ENCODE measurements at regions not wholly inside any gene's neighbourhood (a gene's known extent, or its start where the extent isn't known, plus 50 kb on each side); places are given as distances from the start of the nearest gene placed in this dataset.
"Not testable (repeated sequence)": the region's sequence is repeated elsewhere in the genome, so short reads cannot be mapped to it uniquely, and the experiment has no call there.

DNA sequence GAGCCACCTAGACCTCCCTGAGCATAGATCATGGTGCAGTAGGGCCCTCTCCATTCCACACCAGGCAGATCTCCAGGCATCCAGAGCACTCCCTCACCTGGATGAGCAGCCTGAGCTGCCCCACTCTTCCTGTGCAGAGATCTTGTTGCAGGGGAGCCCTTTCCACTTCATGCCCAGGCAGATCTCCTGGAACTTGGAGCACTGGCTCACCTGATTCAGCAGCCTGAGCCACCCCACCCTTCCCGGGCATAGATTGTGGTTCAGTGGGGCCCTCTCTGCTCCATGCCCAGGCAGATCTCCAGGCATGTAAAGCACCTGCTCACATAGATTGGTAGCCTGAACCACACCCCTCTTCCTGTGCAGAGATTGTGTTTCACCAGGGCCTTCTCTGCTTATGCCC, 78.0 kb downstream of the SEC16B start:
- DNase-seq (ENCODE audit: low spot score): no peak

DNA sequence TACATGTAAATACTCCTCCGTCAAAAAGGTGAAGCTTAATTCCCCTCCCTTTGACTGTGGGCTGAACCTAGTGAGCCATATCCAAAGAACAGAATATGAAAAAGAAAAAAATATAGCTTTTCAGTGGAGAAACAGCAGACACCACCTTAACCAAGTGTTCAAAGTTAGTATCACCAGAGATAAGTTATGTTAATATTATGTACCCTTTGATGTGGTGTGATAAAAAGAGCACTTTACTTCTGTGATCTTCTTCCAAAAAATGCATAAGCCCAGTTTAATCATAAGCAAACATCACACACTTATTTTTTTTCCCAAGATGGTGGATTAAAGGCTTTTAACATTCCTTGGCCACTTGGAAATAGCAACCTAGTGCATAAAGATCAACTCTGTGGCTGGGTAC, 79.4 kb downstream of the SEC16B start:
- DNase-seq (ENCODE audit: low spot score): no peak

DNA sequence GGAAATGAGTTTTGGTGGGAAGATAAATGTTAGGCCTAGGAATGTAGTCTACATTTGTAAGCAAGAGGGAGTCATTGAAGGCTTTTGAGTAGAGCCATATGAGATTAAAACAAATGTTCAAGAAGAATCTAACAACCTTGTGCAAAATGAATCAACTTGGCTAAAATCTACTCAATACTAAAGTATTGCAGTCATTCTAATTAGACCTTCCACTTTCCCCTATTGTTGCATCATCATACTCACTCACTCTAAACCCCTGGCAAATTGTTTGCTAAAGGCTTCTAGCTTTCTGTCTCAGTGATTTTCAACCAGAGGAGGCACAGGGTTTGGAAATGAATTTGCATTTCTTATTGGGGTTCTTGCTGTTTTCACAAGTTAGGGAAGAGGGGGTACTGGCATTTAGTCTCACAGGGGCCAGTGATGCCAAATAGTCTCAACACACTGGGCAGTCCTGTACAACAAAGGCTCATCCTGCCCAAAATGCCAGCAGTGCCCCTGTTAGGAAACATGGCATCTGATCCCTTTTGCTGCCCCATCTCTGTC, 85.3 kb downstream of the SEC16B start:
- no peak for DNase-seq (ENCODE audit: low spot score)

DNA sequence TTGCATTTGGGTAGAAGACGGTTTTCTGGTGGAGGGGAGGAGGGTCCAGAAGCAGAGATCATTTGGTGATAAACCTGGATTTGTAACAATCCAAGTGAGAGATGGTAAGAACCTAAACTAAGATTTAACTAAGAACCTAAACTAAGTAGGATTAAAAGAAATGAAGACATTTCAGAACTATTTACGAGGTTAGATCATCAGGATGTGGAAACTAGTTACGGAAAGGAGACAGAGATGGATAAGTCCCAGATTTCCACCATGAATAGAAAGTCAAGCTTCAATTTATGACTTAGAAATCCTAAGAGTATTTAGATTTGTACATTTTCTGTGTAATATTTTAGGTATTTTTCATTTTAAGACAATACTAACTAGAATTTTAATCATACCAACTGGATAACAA, 86.3 kb downstream of the SEC16B start:
- no peak for DNase-seq (ENCODE audit: low spot score)

DNA sequence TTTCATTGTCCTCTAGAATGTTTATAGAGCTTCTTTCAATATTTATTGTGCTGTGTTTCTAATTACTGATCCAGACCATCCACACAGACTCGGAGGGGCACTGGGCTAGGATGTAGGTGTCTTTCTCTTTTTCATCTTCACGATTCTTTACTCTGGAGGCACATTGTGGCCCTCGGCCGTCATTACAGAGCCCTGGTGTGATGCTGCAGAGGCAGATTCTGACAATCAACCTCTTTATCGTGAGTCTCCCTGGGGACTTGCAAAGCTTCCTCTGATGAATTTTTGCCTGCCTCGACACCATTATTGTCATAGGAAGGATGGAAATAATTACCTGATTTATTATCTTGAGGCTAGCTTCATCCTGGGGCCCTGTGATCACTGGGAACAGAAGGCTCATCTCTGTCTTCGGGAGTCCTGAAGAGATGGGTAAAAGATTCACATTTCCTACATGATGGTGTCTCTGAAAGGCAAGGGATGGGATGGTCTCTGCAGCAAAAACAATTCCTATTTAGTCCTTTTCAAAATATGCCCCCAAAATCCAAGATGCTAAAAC, 89.4 kb downstream of the SEC16B start:
- DNase-seq (ENCODE audit: low spot score): no peak

DNA sequence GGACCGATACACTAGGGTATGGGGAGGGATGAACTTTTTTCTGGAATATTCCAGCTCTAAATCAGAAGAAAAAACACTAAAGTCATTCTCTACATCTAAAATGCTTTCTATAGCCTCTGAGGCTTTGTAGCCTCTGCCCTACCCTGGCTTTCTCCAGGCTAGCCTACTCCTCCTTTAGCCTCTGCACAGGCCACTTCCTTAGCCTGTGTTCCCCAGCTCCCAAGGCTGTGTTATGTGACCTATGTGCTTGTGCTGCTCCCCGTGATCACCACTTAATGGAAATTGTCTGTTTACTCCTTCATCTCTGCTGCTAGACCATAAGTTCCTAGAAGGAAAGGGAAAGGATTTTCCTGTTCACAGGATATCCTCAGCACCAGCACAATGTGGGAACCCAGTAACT, 92.8 kb downstream of the SEC16B start:
- DNase-seq (ENCODE audit: low spot score): no peak

DNA sequence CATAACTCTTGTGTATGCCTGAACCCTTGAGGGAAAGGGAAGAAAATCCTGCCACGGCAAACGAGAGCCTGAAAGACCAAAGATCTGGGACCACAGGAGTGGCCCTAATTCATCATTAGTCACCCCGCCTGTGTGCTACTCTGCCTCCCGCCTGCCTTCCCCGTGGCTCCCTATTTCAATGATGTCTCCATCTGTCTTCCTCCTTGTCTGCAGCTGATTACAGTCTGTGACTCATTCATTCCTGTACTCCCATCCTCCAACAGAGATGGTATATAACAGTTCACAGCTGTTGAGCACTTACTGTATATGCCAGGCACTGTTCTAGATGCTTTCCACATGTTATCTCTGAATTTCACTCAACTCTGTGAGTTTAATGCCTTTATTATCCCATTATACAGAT, 96.6 kb downstream of the SEC16B start:
- DNase-seq (ENCODE audit: low spot score): peak; percentile 86

DNA sequence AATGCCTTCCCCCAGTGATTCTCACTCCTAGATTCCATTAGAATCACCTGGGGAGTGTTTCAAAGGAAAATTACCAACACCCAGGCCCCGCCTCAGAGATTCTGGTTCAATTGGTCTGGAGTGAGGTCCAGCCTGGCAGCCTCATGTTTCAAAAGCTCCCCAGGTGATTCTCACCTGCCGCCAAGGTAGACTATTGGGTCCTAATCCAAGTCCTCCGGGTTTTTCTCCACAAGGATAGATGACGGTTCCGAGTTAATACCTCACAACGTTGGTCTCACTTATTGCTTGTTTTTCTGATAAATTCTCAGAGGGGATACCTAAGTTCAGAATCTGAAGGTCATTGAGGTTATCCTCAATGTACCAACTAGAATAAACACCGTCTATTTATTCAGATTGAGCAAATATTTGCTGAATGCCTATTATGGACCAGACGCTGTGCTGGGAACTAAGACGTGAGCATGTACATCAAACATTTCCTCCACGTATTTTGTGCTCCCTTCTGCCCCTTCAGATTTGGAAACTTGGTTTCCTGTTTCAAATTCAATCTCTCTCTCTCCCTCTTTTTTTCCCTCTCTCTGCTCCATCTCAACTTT, 97.5 kb downstream of the SEC16B start:
- no peak for DNase-seq (ENCODE audit: low spot score)

DNA sequence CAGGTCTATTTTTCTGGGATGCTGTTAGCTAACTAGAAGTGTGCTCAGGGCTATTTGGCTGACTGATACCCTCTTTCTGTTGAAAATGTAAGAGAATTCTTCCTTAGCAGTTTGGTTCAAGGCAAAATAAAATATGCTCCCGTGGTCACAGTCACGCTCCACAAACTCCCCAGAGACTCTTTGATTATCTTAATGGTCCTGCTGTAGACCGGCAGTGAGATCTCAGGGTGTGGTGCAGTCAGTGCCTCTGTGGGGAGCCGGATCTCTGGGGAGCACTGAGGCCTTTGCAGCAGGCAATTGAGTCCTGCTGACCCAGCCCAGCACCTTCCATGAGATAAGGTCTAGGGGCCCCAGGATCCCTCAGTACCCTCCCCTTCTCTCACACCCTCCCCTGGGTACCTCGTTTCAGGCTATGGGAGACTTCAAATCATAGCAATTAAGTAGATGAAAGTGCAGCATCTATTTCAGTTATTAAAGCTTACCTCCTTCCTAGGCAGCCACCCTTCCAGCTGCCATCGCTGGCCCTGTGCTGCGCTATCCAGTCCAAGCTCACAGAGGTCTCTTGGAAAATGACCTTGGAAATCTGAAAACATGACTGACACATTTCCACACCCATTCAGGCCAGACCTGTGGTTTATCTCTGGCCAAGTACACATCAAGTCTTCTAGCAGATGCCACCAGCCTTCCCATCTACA, 98.1 kb downstream of the SEC16B start:
- no peak for DNase-seq (ENCODE audit: low spot score)

DNA sequence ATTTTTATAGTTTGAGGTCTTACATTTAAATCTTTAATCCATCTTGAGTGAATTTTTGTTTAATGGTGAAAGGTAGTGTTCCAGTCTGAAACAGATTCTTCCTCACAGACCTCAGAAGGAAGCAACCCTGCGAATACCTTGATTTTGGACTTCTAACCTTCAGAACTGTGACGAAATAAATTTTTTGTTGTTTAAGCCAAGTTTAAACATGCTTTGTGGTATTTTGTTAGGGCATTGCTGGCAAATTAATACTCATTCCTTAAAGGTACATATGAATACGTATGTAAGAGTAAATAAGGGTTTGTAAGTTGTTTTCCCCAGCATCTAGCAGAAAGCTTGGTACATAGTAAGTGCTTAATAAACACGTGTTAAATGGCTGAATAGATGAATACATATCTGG, 100.3 kb downstream of the SEC16B start:
- no peak for DNase-seq (ENCODE audit: low spot score)

DNA sequence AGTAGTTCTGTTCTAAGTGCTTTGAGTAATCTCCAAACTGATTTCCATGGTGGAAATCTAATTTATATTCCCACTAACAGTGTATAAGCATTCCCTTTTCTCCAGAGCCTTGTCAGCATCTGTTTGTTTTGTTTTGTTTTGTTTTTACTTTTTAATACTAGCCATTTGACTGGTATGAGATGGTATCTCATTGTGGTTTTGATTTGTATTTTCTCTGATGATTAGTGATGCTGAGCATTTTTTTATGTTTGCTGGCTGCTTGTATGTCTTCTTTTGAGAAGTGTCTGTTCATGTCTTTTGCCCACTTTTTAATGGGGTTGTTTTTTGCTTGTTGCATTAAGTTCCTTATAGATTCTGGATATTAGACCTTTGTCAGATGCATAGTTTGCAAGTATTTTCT, 100.8 kb downstream of the SEC16B start:
- not testable (repeated sequence) for DNase-seq (ENCODE audit: low spot score)

DNA sequence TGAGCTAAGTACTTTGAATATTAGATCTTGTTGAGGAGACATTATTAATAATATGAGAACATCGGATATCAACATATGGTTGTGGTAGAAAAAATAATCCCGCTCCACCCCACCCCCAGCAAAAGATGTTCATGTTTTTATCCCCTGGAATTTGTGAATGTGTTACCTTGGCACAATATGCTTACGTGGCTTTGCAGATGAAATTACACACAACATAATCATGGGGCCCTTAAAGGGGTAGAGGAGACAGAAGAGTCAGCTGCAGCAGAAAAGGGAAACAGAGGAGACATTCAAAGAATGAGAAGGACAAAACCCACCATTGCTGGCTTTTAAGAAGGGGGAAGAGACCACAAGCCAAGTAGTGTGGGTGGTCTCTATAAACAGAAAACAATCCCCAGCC, 104.1 kb downstream of the SEC16B start:
- DNase-seq (ENCODE audit: low spot score): no peak

DNA sequence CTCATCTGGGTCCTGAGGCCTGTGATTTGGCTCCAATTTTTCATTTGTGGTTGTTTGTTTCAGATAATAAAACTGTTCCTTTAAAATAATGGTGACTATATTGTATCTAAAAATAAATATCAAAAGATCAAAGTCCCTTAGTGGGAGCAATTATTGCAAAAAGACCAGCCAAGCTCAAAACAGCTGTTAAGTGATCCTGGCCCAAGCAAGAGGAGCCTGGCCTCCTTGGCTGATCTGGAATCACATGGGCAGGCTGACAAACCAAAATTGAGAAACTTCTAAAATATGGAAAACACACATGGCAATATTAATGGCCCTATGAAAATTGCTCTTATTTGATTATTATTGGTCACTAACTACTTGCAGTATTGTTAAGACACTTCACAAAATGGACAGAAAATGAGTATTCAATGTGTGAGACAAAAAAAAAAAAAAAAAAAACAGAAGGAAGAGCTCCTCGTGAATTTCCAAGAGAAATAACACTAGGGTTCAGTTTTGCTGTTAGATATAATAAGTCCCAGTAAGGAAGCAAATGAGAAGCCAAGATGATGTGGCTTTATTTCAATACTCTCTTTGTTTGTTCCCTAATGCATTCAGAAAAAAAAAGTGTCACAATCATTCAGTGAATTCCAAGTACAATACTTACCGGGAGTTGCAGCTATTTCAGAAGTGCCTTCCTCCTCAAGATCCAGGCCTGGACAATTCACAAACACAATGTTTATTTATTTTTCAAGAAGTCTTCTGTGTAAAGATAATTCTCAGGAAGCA, 105.1 kb downstream of the SEC16B start:
- DNase-seq (ENCODE audit: low spot score): peak; percentile 20

DNA sequence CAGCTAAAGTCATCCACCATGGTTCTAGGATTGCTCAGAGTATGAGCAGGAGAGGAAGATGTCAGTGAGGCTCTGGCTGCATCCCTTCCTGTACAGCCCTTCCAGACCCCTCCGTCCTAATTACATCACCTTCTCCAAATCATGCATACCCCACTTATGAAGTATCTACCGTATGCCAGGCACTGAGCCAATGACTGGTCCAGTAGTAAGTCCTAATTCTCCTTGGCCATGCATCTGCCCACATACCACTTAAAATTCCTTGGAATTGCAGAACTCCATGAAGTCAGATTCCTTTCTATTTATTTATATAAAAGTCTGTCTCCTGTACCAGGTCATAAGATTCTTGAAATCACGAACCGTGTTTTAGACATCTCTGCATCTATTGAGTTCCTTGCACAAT, 106.1 kb downstream of the SEC16B start:
- no peak for DNase-seq (ENCODE audit: low spot score)

DNA sequence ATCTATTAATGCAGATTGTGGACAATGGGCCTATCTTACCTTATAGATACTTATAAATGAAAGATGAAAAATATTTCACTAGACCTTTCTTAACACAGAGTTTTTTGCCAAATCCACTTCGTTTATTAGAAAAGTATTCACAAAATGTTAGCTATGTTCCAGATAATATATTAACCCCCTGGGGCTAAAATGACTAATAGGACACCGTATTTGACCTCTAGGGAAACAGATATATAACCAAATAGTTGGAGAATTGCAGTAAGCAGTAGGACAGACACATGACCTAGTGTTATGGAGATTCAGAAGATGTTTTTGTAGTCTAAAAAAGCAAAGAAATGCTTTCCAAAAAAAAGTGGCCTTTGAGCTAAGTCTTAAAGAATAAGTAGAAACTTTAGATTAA, 106.9 kb downstream of the SEC16B start:
- no peak for DNase-seq (ENCODE audit: low spot score)

DNA sequence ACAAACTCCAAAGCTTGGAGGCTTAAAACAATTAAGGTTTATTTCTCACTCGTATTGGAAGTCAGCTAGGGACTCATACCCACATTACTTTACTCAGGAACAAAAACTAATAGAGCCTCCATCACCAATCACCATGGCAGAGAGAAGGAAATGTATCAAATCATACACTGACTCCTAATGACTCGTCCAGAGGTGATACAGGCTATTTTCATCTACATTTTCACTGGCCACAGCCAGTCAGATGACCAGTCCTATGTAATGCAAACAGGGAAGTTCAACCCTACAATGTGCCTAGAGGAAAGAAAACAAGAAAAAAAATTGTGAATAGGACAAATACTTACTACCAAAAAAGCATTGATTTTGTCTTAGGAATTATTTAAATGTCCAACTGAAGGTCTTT, 110.3 kb downstream of the SEC16B start:
- DNase-seq (ENCODE audit: low spot score): no peak

DNA sequence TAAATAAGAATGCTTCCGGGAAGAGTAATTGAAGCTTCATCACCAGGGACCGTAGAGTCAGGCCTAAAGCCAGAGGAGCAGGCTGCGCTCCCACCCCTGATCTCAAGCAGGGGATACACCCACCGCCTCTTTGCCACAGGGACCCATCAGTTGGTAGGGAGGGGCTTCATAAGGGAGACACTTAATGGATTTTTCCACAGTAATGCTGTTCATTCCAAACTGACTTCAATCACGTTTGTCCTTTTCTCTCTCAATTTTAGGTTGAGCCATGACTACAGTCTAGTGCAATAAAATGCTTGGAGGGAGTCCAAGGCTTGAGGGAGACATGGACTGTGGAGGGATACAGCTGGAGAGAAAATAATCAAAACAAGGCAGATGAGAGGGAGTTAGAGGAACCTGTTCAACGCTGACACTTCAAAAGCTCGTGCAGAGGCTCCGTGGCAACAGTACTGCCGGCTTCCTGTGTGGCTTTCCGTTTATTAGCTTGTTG, 111.5 kb downstream of the SEC16B start:
- peak; percentile 63 for DNase-seq (ENCODE audit: low spot score)

DNA sequence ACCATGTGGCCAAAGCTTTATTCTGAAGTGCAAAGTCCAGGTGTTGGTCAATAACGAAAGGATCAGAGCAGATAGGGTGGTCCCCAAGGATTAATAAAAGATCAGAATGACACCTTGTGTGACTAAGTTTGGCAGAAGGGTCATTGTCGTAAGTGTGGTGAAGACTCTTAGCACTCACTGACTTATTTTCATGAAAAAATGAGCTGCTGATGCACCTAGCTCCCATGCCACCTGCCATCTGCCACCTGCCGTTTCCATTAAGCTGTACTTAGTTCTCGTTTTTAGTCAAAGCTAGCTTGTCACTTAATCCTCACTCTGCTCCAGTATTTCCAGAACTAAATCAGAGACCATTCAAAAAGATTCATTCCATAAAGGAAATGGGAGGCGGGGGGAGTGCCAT, 112.6 kb downstream of the SEC16B start:
- no peak for DNase-seq (ENCODE audit: low spot score)

DNA sequence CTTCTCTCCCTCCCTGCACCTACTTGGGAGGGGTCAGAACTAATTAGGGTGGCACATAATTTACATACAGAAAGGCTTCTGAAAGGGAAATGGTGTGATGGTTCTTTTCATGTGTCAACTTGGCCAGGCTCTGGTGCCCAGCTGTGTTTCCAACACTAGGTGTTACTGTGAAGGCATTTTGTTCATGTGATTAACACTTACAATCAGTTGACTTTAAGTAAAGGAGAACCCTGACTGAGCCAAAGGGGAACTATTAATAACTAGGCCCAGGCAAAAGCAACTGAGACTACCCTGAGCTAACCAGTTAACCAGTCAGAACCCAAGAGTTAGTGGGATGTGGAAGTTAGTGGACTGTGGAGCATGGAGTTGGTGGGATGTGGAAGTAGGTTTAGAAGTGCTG, 114.9 kb downstream of the SEC16B start:
- DNase-seq (ENCODE audit: low spot score): no peak

DNA sequence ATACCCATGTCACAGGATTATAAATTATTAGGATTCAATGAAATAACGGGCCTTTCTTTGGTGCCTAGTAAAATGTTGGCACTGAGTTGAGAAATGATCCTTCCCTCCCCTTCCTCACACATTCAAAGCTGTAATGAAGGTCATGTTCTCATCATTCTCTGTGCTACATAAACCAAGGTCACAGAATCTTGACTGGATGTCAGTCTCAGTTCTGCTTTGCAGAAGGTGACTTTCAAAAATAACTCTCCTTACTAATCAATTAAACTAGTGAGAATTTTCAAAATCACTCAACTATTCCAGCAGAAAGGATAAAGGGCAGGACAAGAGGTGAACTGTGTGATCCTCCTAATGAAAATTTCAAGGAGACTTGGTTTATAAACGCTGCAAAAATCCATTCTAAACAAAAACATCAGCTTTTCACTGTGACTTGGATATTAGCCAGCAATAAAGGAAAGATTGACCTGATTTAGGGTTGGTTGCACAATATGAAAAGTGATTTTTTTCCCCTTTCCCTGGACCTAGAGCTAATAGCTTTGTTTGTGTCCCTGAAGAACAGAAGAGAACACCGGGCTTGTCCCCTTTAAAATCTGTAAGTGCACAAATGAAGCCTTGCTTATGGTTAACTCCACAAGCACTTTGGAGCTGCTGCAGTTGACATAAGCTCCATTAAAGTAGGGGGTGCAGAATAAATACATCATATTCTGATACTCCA, 120.1 kb downstream of the SEC16B start:
- DNase-seq (ENCODE audit: low spot score): no peak

DNA sequence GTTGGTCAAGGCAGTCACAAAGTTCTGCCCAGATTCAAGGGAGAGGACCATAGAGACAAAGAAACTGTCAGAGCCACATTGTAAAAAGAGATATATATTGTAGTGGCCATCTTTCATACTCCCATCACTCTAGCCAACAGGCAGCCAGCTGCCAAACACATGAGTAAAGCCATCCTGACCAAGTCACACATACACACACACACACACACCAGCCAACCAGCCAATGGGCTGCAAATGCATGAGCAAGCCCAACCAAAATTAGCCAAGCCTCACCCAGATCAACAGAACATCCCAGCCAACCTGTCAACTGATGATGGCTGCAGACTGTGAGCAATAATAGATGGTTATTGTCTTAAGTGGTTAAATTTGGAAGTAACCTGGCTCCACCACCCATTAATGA, 120.7 kb downstream of the SEC16B start:
- peak; percentile 41 for DNase-seq (ENCODE audit: low spot score)

DNA sequence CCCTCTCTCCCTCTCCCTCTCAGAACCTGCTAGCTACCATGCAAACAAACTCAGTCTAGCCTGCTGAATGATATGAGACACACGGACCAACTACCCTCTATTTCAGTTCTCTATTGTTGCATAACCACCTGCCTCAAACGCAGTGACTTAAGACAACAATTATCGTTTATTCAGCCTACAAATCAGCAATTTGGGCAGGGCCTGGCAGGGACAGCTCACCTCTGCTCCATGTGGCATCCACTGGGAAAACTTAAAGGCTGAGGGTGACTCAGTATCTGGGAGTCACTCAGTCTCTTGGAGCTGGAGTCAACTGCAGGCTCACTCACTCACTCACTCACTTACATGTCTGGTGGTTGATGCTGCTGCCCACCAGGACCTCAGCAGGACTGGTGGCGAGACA, 121.3 kb downstream of the SEC16B start:
- peak; percentile 47 for DNase-seq (ENCODE audit: low spot score)

Data from AG08395 (cell line).